ENCODE measurements at regions not wholly inside any gene's neighbourhood (a gene's known extent, or its start where the extent isn't known, plus 50 kb on each side); places are given as distances from the start of the nearest gene placed in this dataset.

DNA sequence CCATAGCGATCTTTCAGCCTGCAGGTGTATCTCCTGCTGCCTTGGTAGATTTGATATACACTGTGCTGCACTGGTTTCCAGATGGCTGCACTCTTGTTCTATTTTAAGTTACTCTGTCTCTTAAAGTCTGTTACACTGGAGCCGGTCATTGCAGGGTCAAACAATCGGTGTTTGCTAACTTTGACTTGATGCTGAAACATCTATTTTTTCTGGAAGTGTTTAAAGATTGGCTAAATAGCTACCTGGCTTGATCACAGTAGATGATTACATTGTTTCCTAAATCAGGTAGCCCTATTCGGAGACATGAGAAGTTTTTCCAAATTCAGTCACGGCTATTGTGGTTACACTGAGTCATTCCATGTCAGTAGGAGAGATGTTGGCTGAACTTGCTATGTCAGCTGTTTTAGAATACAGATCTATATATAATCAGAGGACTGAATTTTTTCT, 574.8 kb downstream of the ETV1 start:
- TF ChIP-seq, protein P1, sequence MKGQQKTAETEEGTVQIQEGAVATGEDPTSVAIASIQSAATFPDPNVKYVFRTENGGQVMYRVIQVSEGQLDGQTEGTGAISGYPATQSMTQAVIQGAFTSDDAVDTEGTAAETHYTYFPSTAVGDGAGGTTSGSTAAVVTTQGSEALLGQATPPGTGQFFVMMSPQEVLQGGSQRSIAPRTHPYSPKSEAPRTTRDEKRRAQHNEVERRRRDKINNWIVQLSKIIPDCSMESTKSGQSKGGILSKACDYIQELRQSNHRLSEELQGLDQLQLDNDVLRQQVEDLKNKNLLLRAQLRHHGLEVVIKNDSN (IDR thresholded peaks at IDR 0.05), result no peak
- TF ChIP-seq TCF12 (IDR thresholded peaks at IDR 0.05; ENCODE audit: low read depth), result no peak
- TF ChIP-seq FOXM1 (IDR thresholded peaks at IDR 0.05; ENCODE audit: borderline replicate concordance, low read depth), result no peak
- TF ChIP-seq RAD21 (IDR thresholded peaks at IDR 0.05; ENCODE audit: low read depth), result no peak
- no peak for TF ChIP-seq YY1 (IDR thresholded peaks at IDR 0.05; ENCODE audit: low read depth)
- TF ChIP-seq NFIC (IDR thresholded peaks at IDR 0.05), result no peak

DNA sequence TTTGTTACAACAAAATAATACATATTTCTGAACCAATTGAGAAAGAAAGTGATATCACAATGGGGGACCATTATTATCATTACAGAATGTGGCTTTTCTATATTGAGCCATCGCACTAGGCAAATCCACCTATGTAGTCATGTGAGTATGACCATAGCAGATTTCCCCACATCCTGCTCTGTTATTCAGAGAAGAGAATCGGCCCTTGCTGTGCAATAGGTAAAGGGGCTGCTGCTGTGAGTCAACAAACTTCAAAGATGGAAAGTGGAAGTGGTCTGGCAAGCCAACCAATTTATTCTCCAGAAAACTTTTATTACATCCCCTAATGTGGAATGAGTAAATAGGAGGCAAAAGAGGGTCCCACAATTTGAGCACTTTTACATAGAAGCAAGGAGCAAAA, 573.4 kb downstream of the ETV1 start:
- no peak for TF ChIP-seq CREB1 (IDR thresholded peaks at IDR 0.05; ENCODE audit: low read depth)
- no peak for TF ChIP-seq FOXM1 (IDR thresholded peaks at IDR 0.05; ENCODE audit: borderline replicate concordance, low read depth)
- TF ChIP-seq, protein P2, sequence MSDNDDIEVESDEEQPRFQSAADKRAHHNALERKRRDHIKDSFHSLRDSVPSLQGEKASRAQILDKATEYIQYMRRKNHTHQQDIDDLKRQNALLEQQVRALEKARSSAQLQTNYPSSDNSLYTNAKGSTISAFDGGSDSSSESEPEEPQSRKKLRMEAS (IDR thresholded peaks at IDR 0.05), result no peak
- no peak for TF ChIP-seq EGR1 (IDR thresholded peaks at IDR 0.05)
- TF ChIP-seq ZBTB7A (IDR thresholded peaks at IDR 0.05; ENCODE audit: low read depth), result no peak
- no peak for TF ChIP-seq TEAD4 (IDR thresholded peaks at IDR 0.05)
- TF ChIP-seq RAD21 (IDR thresholded peaks at IDR 0.05; ENCODE audit: low read depth), result no peak
- no peak for TF ChIP-seq CEBPB (IDR thresholded peaks at IDR 0.05)
- TF ChIP-seq, protein P3, sequence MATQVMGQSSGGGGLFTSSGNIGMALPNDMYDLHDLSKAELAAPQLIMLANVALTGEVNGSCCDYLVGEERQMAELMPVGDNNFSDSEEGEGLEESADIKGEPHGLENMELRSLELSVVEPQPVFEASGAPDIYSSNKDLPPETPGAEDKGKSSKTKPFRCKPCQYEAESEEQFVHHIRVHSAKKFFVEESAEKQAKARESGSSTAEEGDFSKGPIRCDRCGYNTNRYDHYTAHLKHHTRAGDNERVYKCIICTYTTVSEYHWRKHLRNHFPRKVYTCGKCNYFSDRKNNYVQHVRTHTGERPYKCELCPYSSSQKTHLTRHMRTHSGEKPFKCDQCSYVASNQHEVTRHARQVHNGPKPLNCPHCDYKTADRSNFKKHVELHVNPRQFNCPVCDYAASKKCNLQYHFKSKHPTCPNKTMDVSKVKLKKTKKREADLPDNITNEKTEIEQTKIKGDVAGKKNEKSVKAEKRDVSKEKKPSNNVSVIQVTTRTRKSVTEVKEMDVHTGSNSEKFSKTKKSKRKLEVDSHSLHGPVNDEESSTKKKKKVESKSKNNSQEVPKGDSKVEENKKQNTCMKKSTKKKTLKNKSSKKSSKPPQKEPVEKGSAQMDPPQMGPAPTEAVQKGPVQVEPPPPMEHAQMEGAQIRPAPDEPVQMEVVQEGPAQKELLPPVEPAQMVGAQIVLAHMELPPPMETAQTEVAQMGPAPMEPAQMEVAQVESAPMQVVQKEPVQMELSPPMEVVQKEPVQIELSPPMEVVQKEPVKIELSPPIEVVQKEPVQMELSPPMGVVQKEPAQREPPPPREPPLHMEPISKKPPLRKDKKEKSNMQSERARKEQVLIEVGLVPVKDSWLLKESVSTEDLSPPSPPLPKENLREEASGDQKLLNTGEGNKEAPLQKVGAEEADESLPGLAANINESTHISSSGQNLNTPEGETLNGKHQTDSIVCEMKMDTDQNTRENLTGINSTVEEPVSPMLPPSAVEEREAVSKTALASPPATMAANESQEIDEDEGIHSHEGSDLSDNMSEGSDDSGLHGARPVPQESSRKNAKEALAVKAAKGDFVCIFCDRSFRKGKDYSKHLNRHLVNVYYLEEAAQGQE (IDR thresholded peaks at IDR 0.05; ENCODE audit: low read depth), result no peak
- TF ChIP-seq TAF1 (IDR thresholded peaks at IDR 0.05; ENCODE audit: low read depth), result no peak
- no peak for TF ChIP-seq NFIC (IDR thresholded peaks at IDR 0.05)

DNA sequence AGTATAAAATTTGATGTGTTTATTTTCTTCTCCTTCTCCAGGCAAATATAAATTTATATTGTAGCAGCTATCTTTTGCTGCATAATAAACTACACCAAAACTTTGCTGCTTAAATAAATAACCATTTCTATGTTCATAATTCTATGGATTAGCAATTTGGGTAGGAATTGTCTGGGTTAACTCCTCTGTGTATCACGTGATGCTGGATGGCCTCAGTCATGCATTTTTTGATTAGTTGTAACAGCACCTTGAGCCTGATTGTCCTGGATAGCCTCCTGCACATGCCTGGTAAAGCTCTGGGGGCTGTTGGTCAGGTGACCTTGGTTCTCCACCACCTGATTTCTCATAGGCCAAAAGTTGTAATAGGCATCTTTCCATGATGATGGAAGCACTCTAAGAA, 572.9 kb downstream of the ETV1 start:
- TF ChIP-seq CEBPB (IDR thresholded peaks at IDR 0.05), result no peak
- TF ChIP-seq ZBTB7A (IDR thresholded peaks at IDR 0.05; ENCODE audit: low read depth), result no peak
- TF ChIP-seq, protein P2 (IDR thresholded peaks at IDR 0.05), result no peak
- no peak for TF ChIP-seq TEAD4 (IDR thresholded peaks at IDR 0.05)
- TF ChIP-seq NFIC (IDR thresholded peaks at IDR 0.05), result no peak
- no peak for TF ChIP-seq CREB1 (IDR thresholded peaks at IDR 0.05; ENCODE audit: low read depth)
- TF ChIP-seq EP300 (IDR thresholded peaks at IDR 0.05; ENCODE audit: borderline replicate concordance), result no peak
- no peak for TF ChIP-seq TAF1 (IDR thresholded peaks at IDR 0.05; ENCODE audit: low read depth)
- no peak for TF ChIP-seq RAD21 (IDR thresholded peaks at IDR 0.05; ENCODE audit: low read depth)
- TF ChIP-seq TCF12 (IDR thresholded peaks at IDR 0.05; ENCODE audit: low read depth), result no peak

DNA sequence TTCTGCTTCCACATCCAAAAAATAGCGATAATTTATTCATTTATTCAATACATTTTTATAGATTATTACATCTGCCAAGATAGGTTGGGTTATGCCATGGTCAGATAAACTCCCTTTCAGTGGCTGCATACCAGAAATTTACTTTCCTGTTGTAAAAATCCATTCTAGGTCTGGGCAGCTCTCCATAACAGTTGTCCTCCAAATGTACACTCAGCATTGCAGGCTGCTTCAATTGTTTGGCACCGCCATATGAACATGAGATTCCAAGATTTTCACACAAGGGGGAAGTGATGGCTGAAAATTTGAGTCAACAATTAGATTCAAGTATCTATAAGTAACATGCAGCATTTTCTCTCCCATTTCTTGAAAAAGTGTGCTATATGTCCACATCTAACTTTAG, 568.7 kb downstream of the ETV1 start:
- no peak for TF ChIP-seq CREB1 (IDR thresholded peaks at IDR 0.05; ENCODE audit: low read depth)
- TF ChIP-seq TAF1 (IDR thresholded peaks at IDR 0.05; ENCODE audit: low read depth), result no peak
- no peak for TF ChIP-seq EP300 (IDR thresholded peaks at IDR 0.05; ENCODE audit: borderline replicate concordance)
- TF ChIP-seq, protein P1 (IDR thresholded peaks at IDR 0.05), result no peak
- no peak for TF ChIP-seq EGR1 (IDR thresholded peaks at IDR 0.05)
- no peak for TF ChIP-seq CEBPB (IDR thresholded peaks at IDR 0.05)
- TF ChIP-seq RAD21 (IDR thresholded peaks at IDR 0.05; ENCODE audit: low read depth), result no peak

DNA sequence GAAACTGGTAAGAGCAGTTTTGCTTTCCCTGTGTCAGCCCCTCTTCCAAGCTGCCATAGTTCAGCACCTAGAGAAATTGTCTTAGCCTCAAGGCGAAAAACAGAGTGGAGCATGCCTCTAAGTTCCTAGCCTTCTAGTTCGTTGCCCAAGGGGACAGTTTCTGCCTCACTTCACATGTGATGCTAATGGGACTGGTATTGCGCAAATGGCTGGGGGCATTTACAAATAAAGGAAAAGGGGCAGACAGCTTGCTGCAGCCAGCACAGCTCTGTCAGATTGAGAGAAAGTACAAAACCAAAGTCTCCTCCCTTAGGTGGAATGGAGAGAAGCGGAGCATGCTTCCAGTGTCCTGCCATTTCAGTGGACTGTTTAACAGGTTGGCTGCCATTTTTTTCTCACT, 567.7 kb downstream of the ETV1 start:
- TF ChIP-seq EGR1 (IDR thresholded peaks at IDR 0.05) (no peak), TEAD4 (IDR thresholded peaks at IDR 0.05) (no peak), CEBPB (IDR thresholded peaks at IDR 0.05) (no peak), EP300 (IDR thresholded peaks at IDR 0.05; ENCODE audit: borderline replicate concordance) (no peak), CREB1 (IDR thresholded peaks at IDR 0.05; ENCODE audit: low read depth) (no peak), TAF1 (IDR thresholded peaks at IDR 0.05; ENCODE audit: low read depth) (no peak), NFIC (IDR thresholded peaks at IDR 0.05) (no peak), TCF12 (IDR thresholded peaks at IDR 0.05; ENCODE audit: low read depth) (no peak), FOXM1 (IDR thresholded peaks at IDR 0.05; ENCODE audit: borderline replicate concordance, low read depth) (no peak), YY1 (IDR thresholded peaks at IDR 0.05; ENCODE audit: low read depth) (no peak), RAD21 (IDR thresholded peaks at IDR 0.05; ENCODE audit: low read depth) (no peak), ZBTB7A (IDR thresholded peaks at IDR 0.05; ENCODE audit: low read depth) (no peak)
- TF ChIP-seq, protein P2 (IDR thresholded peaks at IDR 0.05), result no peak
- TF ChIP-seq, protein P1 (IDR thresholded peaks at IDR 0.05), result no peak
- TF ChIP-seq, protein P3 (IDR thresholded peaks at IDR 0.05; ENCODE audit: low read depth), result no peak
